ENCODE measurements at regions not wholly inside any gene's neighbourhood (a gene's known extent, or its start where the extent isn't known, plus 50 kb on each side); places are given as distances from the start of the nearest gene placed in this dataset.

GRCh38 chr18:54086863-54087262 lies 137.6 kb downstream of the MBD2 start:
- TF ChIP-seq CTCF (IDR thresholded peaks at IDR 0.05) (no peak), POLR2A (IDR thresholded peaks at IDR 0.05) (no peak)

Data from prostate gland (tissue), 2 donors.